Neural progenitor cell (in vitro differentiated cells): ENCODE measurements at regions not wholly inside any gene's neighbourhood (a gene's known extent, or its start where the extent isn't known, plus 50 kb on each side); places are given as distances from the start of the nearest gene placed in this dataset.

Source experiments
- CTCF ChIP-seq: fragments of 200-600 bp; sonication (generic); IDR thresholded peaks from 2 replicates; pipeline ENCODE4 v1.5.1; 2017; ENCODE audit warnings: antibody characterized with exemption, mild to moderate bottlenecking
- EZH2 ChIP-seq: fragments of 200-600 bp; sonication (generic); IDR thresholded peaks from 2 replicates; pipeline ENCODE4 v1.6.1; 2017; ENCODE audit warnings: antibody characterized with exemption, mild to moderate bottlenecking, moderate library complexity
- EZH2phosphoT487 ChIP-seq: fragments of 200-600 bp; sonication (generic); IDR thresholded peaks from 2 replicates; pipeline ENCODE4 v1.6.1; 2017; ENCODE audit warnings: antibody characterized with exemption

GRCh38 chr3:193868590-193868989, 267.4 kb upstream of the HES1 start:
- TF ChIP-seq EZH2 (no peak), CTCF (no peak), EZH2phosphoT487 (no peak)
